AG04449 (cell line): ENCODE measurements at regions not wholly inside any gene's neighbourhood (a gene's known extent, or its start where the extent isn't known, plus 50 kb on each side); places are given as distances from the start of the nearest gene placed in this dataset.
A peak's percentile ranks its signal among the peaks of the same experiment; 100 is the strongest.

ENCODE experiments used
- CTCF ChIA-PET: fragments of 350-600 bp; formaldehyde crosslinking; extraction: SDS; loops from one replicate; lab custom pipeline; 2021; ENCODE audit warnings: antibody characterized with exemption; lab: Yijun Ruan, JAX
- POLR2A ChIA-PET: fragments of 400-600, 350-600 bp; formaldehyde crosslinking; extraction: SDS; loops from one replicate; lab custom pipeline; 2020; ENCODE audit warnings: antibody characterized with exemption, inconsistent platforms; lab: Yijun Ruan, JAX
- DNase-seq: peaks from one replicate; pipeline ENCODE4 v3.0.0-alpha.2; 2010; ENCODE audit warnings: low read depth, low spot score
- H3K4me3 ChIP-seq: 2 replicates; pipeline ENCODE4 v1.5.1; 2011; ENCODE audit warnings: low read depth, mild to moderate bottlenecking, control low read depth, low read length
- TF ChIP-seq, protein P1 (sequence below): IDR thresholded peaks from one replicate; pipeline ENCODE4 v1.5.1; 2011; ENCODE audit warnings: mild to moderate bottlenecking, moderate library complexity, low read length, control low read depth, inconsistent platforms; ENCODE audit not compliant: insufficient read depth; ENCODE audit errors: missing control alignments

DNA sequence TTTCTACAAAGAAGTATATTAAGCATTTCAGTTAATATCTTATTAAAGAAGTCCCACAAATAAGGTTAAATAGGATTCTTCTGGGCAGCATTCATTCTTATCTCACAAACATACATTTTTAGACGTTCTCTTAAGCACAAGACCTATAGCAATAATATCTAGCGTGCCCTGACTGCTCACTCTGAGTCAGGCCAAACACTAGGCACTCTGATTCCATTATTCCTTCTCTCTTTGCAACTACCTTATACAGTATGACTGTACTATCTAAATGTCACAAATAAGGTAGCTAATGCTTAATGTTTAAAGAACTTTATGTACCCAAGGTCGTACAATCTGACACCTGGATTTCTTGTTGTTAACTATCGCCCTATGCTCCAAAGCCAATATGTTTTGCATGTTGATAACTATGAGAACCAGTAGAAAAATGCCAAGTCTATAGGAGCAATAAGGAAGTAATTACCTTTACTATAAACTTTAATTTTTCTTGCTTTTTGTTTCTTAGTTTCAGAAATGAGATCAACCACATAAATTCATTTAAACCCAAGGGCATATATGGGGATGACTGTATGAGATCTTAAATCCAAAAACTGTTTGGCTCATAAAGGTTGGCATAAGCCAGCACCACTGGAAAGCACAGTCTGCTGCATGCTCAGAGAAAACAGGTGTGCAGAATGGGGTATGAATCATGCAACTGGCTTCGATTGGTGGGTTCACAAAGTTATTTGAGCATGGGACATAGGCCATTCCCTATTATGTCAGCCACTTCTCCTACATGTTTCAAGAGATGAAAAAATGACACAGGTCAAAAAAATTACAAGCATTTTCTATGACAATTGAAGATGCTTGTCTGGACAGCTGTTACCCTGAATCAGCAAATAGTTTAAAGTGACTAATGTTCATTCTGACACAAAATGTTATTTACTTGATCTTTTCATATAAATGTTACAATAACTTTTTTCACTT, 352.0 kb downstream of the IRS1 start:
- ChIA-PET CTCF (interaction anchor here (1.2 to 1.5 kb wide), 2 partner anchors 14 to 558 kb away, joined by 4 to 5 read pairs; no protein-coding TSS in a partner anchor), POLR2A (interaction anchor here (0.6 to 1.3 kb wide), 2 partner anchors 30 to 120 kb away, joined by 3 to 4 read pairs; no protein-coding TSS in a partner anchor)
- DNase-seq, result no peak

DNA sequence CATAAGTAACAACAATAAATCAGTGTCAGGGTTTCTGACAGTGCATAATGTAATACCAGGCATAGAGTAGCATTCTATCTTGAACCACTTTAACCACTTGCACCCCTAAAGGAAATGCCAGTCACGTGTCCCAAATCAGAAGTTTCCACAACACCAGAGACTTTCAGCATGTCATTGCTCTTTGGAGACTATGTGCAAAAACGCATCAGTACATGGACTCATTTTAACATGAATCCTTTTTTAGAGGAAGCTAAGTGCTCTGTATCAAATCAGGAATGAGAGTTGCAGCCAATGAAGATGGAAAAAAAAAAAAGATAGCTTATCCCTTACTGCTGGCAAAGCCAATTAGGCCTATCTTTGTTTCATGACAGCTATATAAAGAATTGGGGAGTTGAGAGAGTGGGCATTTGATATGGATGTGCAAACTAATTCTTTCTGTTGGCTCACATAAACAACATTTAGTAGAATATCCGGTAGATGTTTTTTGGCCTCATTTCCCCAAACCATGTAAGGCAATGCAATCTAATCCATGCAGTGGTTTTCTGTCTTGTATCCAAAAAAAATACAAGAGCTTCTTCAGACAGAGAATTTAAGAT, 353.1 kb downstream of the IRS1 start:
- POLR2A ChIA-PET, result interaction anchor here (0.9 to 1.3 kb wide), 4 partner anchors 19 to 349 kb away, joined by 3 to 8 read pairs (median 4); no protein-coding TSS in a partner anchor
- H3K4me3 ChIP-seq, result no peak overlapping the region
- DNase-seq, result peak; percentile 81
- TF ChIP-seq, protein P1, sequence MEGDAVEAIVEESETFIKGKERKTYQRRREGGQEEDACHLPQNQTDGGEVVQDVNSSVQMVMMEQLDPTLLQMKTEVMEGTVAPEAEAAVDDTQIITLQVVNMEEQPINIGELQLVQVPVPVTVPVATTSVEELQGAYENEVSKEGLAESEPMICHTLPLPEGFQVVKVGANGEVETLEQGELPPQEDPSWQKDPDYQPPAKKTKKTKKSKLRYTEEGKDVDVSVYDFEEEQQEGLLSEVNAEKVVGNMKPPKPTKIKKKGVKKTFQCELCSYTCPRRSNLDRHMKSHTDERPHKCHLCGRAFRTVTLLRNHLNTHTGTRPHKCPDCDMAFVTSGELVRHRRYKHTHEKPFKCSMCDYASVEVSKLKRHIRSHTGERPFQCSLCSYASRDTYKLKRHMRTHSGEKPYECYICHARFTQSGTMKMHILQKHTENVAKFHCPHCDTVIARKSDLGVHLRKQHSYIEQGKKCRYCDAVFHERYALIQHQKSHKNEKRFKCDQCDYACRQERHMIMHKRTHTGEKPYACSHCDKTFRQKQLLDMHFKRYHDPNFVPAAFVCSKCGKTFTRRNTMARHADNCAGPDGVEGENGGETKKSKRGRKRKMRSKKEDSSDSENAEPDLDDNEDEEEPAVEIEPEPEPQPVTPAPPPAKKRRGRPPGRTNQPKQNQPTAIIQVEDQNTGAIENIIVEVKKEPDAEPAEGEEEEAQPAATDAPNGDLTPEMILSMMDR, result no peak
- CTCF ChIA-PET, result interaction anchor here (1.2 to 1.5 kb wide), 2 partner anchors 16 to 557 kb away, joined by 4 to 5 read pairs; no protein-coding TSS in a partner anchor

More for the DNA sequence above, 352.0 kb downstream of the IRS1 start:
- TF ChIP-seq, protein P1, result no peak
- H3K4me3 ChIP-seq, result no peak overlapping the region

DNA sequence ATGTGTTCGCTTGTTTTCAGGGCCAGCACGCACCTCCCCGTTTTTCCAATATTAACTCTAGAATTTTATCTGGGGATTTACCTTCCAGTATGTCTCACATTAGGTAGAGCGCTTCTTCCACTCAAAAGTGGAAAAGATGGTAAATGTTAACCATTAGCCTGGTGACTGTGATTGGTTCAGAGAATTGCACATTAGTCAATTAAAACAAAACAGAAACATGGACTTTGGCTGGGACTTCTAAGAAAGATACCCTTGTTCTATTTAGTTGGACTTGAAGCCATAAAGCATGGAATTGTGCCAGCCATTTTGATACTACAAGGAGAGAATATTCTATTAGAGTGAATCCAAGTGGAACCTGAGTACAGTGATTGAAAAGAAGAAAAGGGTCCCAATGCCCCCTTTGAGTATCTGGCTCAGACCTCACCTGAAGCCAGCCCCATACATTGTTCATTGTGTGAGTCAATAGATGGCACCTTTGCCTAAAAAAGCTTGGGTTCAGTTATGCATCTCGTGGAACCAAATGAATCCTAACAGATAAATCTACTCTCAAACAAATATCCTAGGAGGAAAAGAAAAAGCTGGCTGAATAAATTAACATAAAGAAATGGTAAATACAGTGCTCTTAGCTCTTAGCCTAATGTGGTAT, 354.3 kb downstream of the IRS1 start:
- DNase-seq, result no peak
- TF ChIP-seq, protein P1, result no peak
- POLR2A ChIA-PET, result no interaction called here
- H3K4me3 ChIP-seq, result no peak overlapping the region
- CTCF ChIA-PET, result no interaction called here

DNA sequence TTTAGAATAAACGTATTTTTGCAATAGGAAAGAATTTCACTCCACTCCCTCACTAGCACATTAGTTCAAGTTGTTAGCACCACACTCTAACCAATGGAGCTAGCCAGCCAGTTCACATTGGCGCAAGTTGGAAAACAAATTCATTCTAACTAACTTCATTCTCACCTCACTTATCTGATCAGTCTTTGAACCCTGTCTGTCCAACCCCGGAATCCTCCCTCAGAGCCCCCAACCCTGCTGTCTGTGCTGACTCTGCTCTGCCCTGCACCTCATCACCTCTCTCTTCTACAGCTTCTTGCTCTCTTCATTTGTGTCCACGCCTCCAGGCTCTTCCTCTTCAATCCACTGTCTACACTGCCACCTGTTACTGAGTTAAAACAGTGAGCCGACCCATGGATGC, 356.5 kb downstream of the IRS1 start:
- CTCF ChIA-PET, result no interaction called here
- no peak overlapping the region for H3K4me3 ChIP-seq
- POLR2A ChIA-PET, result interaction anchor here (0.6 kb wide), 1 partner anchor 1393 kb away, joined by 4 read pairs; no protein-coding TSS in a partner anchor
- no peak for DNase-seq
- TF ChIP-seq, protein P1, result no peak

DNA sequence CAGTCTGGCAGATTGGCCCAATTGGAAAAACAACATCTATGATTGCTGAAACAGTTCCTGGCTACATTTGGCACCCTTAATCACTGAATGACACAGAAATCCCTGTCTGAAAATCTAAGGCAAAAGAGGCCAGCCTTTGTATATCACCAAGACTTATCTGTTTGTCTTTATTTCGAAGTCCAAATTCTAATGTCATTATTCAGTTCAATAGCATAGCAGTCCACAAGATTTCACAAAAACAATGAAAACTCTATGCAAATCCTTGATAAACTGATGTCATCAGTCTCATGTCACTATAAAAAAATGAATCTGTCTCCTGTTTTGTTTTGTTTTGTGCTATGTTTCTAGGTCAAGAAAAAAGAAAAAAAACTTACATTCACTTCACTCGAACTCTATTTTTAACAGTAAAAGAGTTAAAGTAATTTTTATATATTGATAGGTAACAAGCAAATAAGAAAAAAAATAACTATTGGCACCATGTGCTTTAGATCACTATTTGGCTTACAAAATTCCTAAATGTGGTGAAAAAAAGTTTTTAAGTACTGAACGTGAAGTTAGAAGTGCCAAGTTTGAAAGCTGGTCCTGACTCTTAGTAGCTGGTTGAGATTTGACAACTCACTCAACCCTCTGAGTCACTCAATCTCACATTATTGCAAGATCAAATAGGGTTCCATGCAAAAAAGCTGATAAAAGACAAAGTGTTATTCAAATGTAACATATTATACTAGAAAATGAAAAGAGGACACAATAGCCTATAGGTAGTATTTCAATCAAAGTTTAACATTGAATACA, 359.3 kb downstream of the IRS1 start:
- no peak overlapping the region for H3K4me3 ChIP-seq
- POLR2A ChIA-PET, result no interaction called here
- TF ChIP-seq, protein P1, result no peak
- no peak for DNase-seq
- CTCF ChIA-PET, result interaction anchor here (0.8 to 1.2 kb wide), 3 partner anchors 16 to 545 kb away, joined by 3 read pairs; no protein-coding TSS in a partner anchor
